NCI-H187 treated with DMSO at 0.1 percent for 48 hours (cell line): ENCODE measurements at regions not wholly inside any gene's neighbourhood (a gene's known extent, or its start where the extent isn't known, plus 50 kb on each side); places are given as distances from the start of the nearest gene placed in this dataset.

Source experiments
- DNase-seq: peaks from one replicate; lab custom pipeline; 2025; lab: John Stamatoyannopoulos, UW

- no peak for DNase-seq
Observed at GRCh38 chr15:31473385-31474058, 146.9 kb downstream of the KLF13 start.

GRCh38 chr15:31474059-31474868, 147.6 kb downstream of the KLF13 start:
- no peak for DNase-seq

- no peak for DNase-seq
Observed at GRCh38 chr15:31476236-31476810, 149.7 kb downstream of the KLF13 start.

GRCh38 chr15:31476866-31477265, 150.2 kb downstream of the KLF13 start:
- DNase-seq, result no peak

GRCh38 chr15:31477301-31477700, 150.7 kb downstream of the KLF13 start:
- no peak for DNase-seq

- DNase-seq, result no peak
Observed at GRCh38 chr15:31477851-31478701, 151.4 kb downstream of the KLF13 start.

- DNase-seq, result no peak
Observed at GRCh38 chr15:31478702-31479221, 152.1 kb downstream of the KLF13 start.

- DNase-seq, result no peak
Observed at GRCh38 chr15:31480356-31481025, 153.9 kb downstream of the KLF13 start.

- no peak for DNase-seq
Observed at GRCh38 chr15:31481142-31481541, 154.5 kb downstream of the KLF13 start.

- DNase-seq, result no peak
Observed at GRCh38 chr15:31482122-31482922, 155.7 kb downstream of the KLF13 start.

GRCh38 chr15:31483053-31483985, 156.7 kb downstream of the KLF13 start:
- no peak for DNase-seq

GRCh38 chr15:31483986-31484951, 157.6 kb downstream of the KLF13 start:
- DNase-seq, result no peak

- no peak for DNase-seq
Observed at GRCh38 chr15:31484986-31485385, 158.4 kb downstream of the KLF13 start.

- no peak for DNase-seq
Observed at GRCh38 chr15:31485431-31485830, 158.8 kb downstream of the KLF13 start.

- DNase-seq, result no peak
Observed at GRCh38 chr15:31485911-31486461, 159.4 kb downstream of the KLF13 start.

GRCh38 chr15:31486506-31486905, 159.9 kb downstream of the KLF13 start:
- no peak for DNase-seq

GRCh38 chr15:31486906-31487695, 160.5 kb downstream of the KLF13 start:
- no peak for DNase-seq
